Transverse colon (tissue), 4 donors: ENCODE measurements at regions not wholly inside any gene's neighbourhood (a gene's known extent, or its start where the extent isn't known, plus 50 kb on each side); places are given as distances from the start of the nearest gene placed in this dataset.
"Not testable (repeated sequence)": the region's sequence is repeated elsewhere in the genome, so short reads cannot be mapped to it uniquely, and the experiment has no call there.

Experiments used
- DNase-seq: peaks from one replicate; pipeline ENCODE4 v3.0.0-alpha.2; 2019
- H3K27ac ChIP-seq, 4 donors: fragments of 200-600 bp; sonication (generic); 2 replicates each; pipeline ENCODE4 v1.5.1; 2016 to 2018; ENCODE audit warnings: inconsistent platforms in 4 of 4
- H3K27me3 ChIP-seq: fragments of 200-600 bp; sonication (generic); 2 replicates; pipeline ENCODE4 v1.5.1; 2017; ENCODE audit warnings: inconsistent platforms
- H3K36me3 ChIP-seq, 4 donors: fragments of 200-600 bp; sonication (generic); 2 replicates each; pipeline ENCODE4 v1.5.1; 2017 to 2019; ENCODE audit warnings: inconsistent platforms in 4 of 4
- H3K4me1 ChIP-seq, 4 donors: fragments of 200-600 bp; sonication (generic); 2 replicates each; pipeline ENCODE4 v1.5.1; 2017 to 2020; ENCODE audit warnings: inconsistent platforms in 4 of 4
- H3K4me3 ChIP-seq, 4 donors: fragments of 200-600 bp; sonication (generic); 1 replicate in 1 of 4; 2 replicates in 3 of 4; pipeline versions ENCODE4 v1.5.1 to v1.6.1; 2017 to 2019; ENCODE audit warnings: inconsistent platforms in 4 of 4
- H3K9me3 ChIP-seq, 2 donors: fragments of 200-600 bp; sonication (generic); 2 replicates each; pipeline ENCODE4 v1.5.1; 2017 to 2019; ENCODE audit warnings: inconsistent platforms in 2 of 2
- CTCF ChIP-seq, 5 experiments: fragments of 200-600 bp in 3 of 5; fragments of 450-650 bp in 2 of 5; sonication (generic) in 3 of 5; IDR thresholded peaks; 1 replicate in 2 of 5; 2 replicates in 3 of 5; pipeline ENCODE4 v1.5.1; 2016 to 2017; ENCODE audit warnings: antibody characterized with exemption in 5 of 5, inconsistent platforms in 3 of 5, mild to moderate bottlenecking in 2 of 5, moderate library complexity in 1 of 5
- EP300 ChIP-seq: sonication (generic); formaldehyde crosslinking; IDR thresholded peaks from one replicate; pipeline ENCODE4 v1.6.1; 2017; ENCODE audit warnings: antibody characterized with exemption, low read depth
- POLR2A ChIP-seq: fragments of 450-650 bp; IDR thresholded peaks from one replicate; pipeline ENCODE4 v1.6.1; 2016; ENCODE audit warnings: antibody characterized with exemption, mild to moderate bottlenecking, moderate library complexity
- POLR2AphosphoS5 ChIP-seq, 3 donors: sonication (generic); formaldehyde crosslinking; IDR thresholded peaks; one replicate each; pipeline ENCODE4 v1.6.1; 2016; ENCODE audit warnings: antibody characterized with exemption in 3 of 3
- WGBS, 2 donors: methylation state at CpG; one replicate each; pipeline ENCODE4 v1.1.5; 2018; ENCODE audit warnings: low coverage in 1 of 2; 5-methylcytosine and 5-hydroxymethylcytosine counted together
- in situ Hi-C, 4 donors: fragments of 200-750 bp; cut with MboI; loops; one replicate each; pipeline versions ENCODE4 v1.15.0 to v1.15.1; 2017; ENCODE audit warnings: low sequenced_read_pairs in 3 of 4, low pct_ligation_motif_present in 1 of 4, low pct_unique_long_range_greater_than_20kb in 1 of 4
- intact Hi-C: fragments of 100-400 bp; cut with DNase I; formaldehyde crosslinking; loops from one replicate; pipeline ENCODE4 v1.15.1; 2023; ENCODE audit warnings: low total_unique reads

GRCh38 chr11:122197066-122197987 is 81.3 kb upstream of the BLID start:
- H3K36me3 ChIP-seq, result no peaks in the 10 kb centered on the region
- intact Hi-C loops (no loop called here), in situ Hi-C loops (no loop called here)
- no peaks in the 10 kb centered on the region for H3K9me3 ChIP-seq
- H3K27ac ChIP-seq, result peak overlapping the region in 1 of 4 donors; percentile 8
- H3K27me3 ChIP-seq, result no peaks in the 10 kb centered on the region
- no peak overlapping the region for H3K4me3 ChIP-seq
- no peak for DNase-seq
- TF ChIP-seq POLR2A, result no peak
- TF ChIP-seq POLR2AphosphoS5 (IDR thresholded peaks at IDR 0.05), result peak in 1 of 3 donors; percentile 14
- no peak for TF ChIP-seq EP300
- H3K4me1 ChIP-seq, result peaks cover 0 to 6% (median 2%) of the 10 kb centered on the region in 4 donors
- 78 to 91% methylated on average over 5 to 11 of the region's 11 CpGs for WGBS, 2 donors

GRCh38 chr11:122195790-122196189 is 79.8 kb upstream of the BLID start:
- H3K4me1 ChIP-seq, result no peaks in the 10 kb centered on the region
- no peaks in the 10 kb centered on the region for H3K27me3 ChIP-seq
- 79 to 100% methylated on average over 1 to 3 of the region's 3 CpGs for WGBS, 2 donors
- H3K4me3 ChIP-seq, result no peak overlapping the region
- no peak for TF ChIP-seq EP300
- no peak for TF ChIP-seq CTCF (IDR thresholded peaks at IDR 0.05)
- no peak for TF ChIP-seq POLR2A
- no peak for TF ChIP-seq POLR2AphosphoS5 (IDR thresholded peaks at IDR 0.05)
- intact Hi-C loops (no loop called here), in situ Hi-C loops (no loop called here)
- no peaks in the 10 kb centered on the region for H3K36me3 ChIP-seq
- no peaks in the 10 kb centered on the region for H3K9me3 ChIP-seq
- no peak overlapping the region for H3K27ac ChIP-seq
- DNase-seq, result no peak

- in situ Hi-C loops, H3K9me3 ChIP-seq, H3K4me1 ChIP-seq, H3K27ac ChIP-seq, H3K4me3 ChIP-seq, H3K27me3 ChIP-seq, H3K36me3 ChIP-seq, DNase-seq, intact Hi-C loops: not testable (repeated sequence)
- WGBS, 2 donors, result 78% methylated on average over 5 of the region's 5 CpGs; no CpG with 5 or more reads in 1 of the 2 donors
Measured at GRCh38 chr11:122193881-122194480, 78.0 kb upstream of the BLID start.

GRCh38 chr11:122193457-122193856 is 77.4 kb upstream of the BLID start:
- in situ Hi-C loops (no loop called here), intact Hi-C loops (no loop called here)
- TF ChIP-seq EP300 (no peak), POLR2A (no peak), CTCF (IDR thresholded peaks at IDR 0.05) (no peak), POLR2AphosphoS5 (IDR thresholded peaks at IDR 0.05) (no peak)
- Histone ChIP-seq H3K27me3 (no peaks in the 10 kb centered on the region), H3K4me3 (no peak overlapping the region), H3K27ac (no peak overlapping the region), H3K4me1 (no peaks in the 10 kb centered on the region), H3K36me3 (no peaks in the 10 kb centered on the region), H3K9me3 (no peaks in the 10 kb centered on the region)
- DNase-seq, result no peak
- WGBS, 2 donors, result 60 to 71% methylated on average over 1 of the region's 1 CpG

GRCh38 chr11:122192634-122193255 is 76.7 kb upstream of the BLID start:
- Histone ChIP-seq H3K4me1 (no peaks in the 10 kb centered on the region), H3K9me3 (no peaks in the 10 kb centered on the region), H3K27me3 (no peaks in the 10 kb centered on the region), H3K4me3 (no peak overlapping the region), H3K27ac (peak overlapping the region in 1 of 4 donors; percentile 9), H3K36me3 (no peaks in the 10 kb centered on the region)
- in situ Hi-C loops (no loop called here), intact Hi-C loops (no loop called here)
- no peak for TF ChIP-seq POLR2A
- TF ChIP-seq POLR2AphosphoS5 (IDR thresholded peaks at IDR 0.05), result no peak
- TF ChIP-seq EP300, result no peak
- TF ChIP-seq CTCF (IDR thresholded peaks at IDR 0.05), result no peak
- DNase-seq, result no peak
- 37 to 56% methylated on average over 2 to 3 of the region's 3 CpGs for WGBS, 2 donors
